ENCODE measurements at regions not wholly inside any gene's neighbourhood (a gene's known extent, or its start where the extent isn't known, plus 50 kb on each side); places are given as distances from the start of the nearest gene placed in this dataset.

DNA sequence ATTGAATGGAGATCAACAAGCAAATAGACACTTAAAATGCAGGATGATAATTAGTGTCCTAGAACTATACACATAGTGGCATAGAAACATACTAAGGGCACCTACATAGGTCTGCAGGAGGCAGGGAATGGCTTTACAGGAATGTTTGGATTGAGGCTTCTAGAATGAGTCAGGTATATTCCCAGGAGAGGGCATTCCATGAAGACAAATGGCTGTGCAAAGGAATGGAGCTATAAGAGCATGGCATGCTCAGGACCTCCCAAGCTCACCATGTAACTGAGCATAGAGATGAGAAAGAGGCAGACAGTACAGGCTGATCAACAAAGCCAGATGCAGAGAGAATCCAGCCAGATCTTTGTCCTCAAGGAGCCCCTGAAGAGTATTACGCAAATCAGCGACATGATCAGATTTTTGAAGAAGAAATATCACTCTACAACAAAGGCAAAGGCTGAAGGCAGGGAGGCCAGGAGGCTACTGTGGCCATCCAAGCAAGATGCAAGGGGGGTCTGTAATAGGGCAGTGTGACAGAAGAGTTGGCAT, 211.1 kb upstream of the MTNR1B start:
- TF ChIP-seq EZH2 (IDR thresholded peaks at IDR 0.05; ENCODE audit: borderline replicate concordance, low read depth, low read length, severe bottlenecking): no peak
- TF ChIP-seq, protein P1, sequence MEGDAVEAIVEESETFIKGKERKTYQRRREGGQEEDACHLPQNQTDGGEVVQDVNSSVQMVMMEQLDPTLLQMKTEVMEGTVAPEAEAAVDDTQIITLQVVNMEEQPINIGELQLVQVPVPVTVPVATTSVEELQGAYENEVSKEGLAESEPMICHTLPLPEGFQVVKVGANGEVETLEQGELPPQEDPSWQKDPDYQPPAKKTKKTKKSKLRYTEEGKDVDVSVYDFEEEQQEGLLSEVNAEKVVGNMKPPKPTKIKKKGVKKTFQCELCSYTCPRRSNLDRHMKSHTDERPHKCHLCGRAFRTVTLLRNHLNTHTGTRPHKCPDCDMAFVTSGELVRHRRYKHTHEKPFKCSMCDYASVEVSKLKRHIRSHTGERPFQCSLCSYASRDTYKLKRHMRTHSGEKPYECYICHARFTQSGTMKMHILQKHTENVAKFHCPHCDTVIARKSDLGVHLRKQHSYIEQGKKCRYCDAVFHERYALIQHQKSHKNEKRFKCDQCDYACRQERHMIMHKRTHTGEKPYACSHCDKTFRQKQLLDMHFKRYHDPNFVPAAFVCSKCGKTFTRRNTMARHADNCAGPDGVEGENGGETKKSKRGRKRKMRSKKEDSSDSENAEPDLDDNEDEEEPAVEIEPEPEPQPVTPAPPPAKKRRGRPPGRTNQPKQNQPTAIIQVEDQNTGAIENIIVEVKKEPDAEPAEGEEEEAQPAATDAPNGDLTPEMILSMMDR (IDR thresholded peaks at IDR 0.05; ENCODE audit: borderline replicate concordance, extremely low read depth, low read length, poor library complexity, severe bottlenecking): no peak
